MM.1S (cell line): ENCODE measurements at regions not wholly inside any gene's neighbourhood (a gene's known extent, or its start where the extent isn't known, plus 50 kb on each side); places are given as distances from the start of the nearest gene placed in this dataset.

ENCODE experiments used
- DNase-seq: peaks from one replicate; pipeline ENCODE4 v3.0.0-alpha.2; 2015
- H2AFZ ChIP-seq: fragments of 300-600 bp; sonication (generic); 2 replicates; pipeline ENCODE4 v1.6.0; 2016; ENCODE audit warnings: antibody characterized with exemption, low read length
- H3F3A ChIP-seq: fragments of 300-600 bp; sonication (generic); 2 replicates; pipeline ENCODE4 v1.6.1; 2016; ENCODE audit warnings: mild to moderate bottlenecking, antibody characterized with exemption, low read length, moderate library complexity, mixed read lengths; ENCODE audit not compliant: insufficient read depth
- H3K27ac ChIP-seq: fragments of 300-600 bp; sonication (generic); 2 replicates; pipeline ENCODE4 v1.5.1; 2016; ENCODE audit warnings: mild to moderate bottlenecking, low read length
- H3K27me3 ChIP-seq: fragments of 300-600 bp; sonication (generic); replicated peaks from 2 replicates; pipeline ENCODE4 v1.6.0; 2016; ENCODE audit warnings: low read length; ENCODE audit not compliant: insufficient read depth
- H3K36me3 ChIP-seq: fragments of 300-600 bp; sonication (generic); replicated peaks from 2 replicates; pipeline ENCODE4 v1.6.1; 2016; ENCODE audit warnings: mild to moderate bottlenecking, low read length, mixed read lengths; ENCODE audit not compliant: insufficient read depth
- H3K4me1 ChIP-seq: fragments of 300-600 bp; sonication (generic); 2 replicates; pipeline ENCODE4 v1.6.1; 2016; ENCODE audit warnings: low read length, mixed read lengths
- H3K4me2 ChIP-seq: fragments of 300-600 bp; sonication (generic); 2 replicates; pipeline ENCODE4 v1.6.0; 2016; ENCODE audit warnings: low read depth, low read length
- H3K4me3 ChIP-seq: fragments of 300-600 bp; sonication (generic); 2 replicates; pipeline ENCODE4 v1.5.1; 2016; ENCODE audit warnings: low read length, mixed read lengths
- H3K79me2 ChIP-seq: fragments of 300-600 bp; sonication (generic); 2 replicates; pipeline ENCODE4 v1.6.1; 2016; ENCODE audit warnings: mixed run types, low read length, mixed read lengths
- H3K9ac ChIP-seq: fragments of 300-600 bp; sonication (generic); 2 replicates; pipeline ENCODE4 v1.6.1; 2016; ENCODE audit warnings: low read length, mixed read lengths
- H3K9me2 ChIP-seq: fragments of 300-600 bp; sonication (generic); replicated peaks from 2 replicates; pipeline ENCODE4 v1.6.1; 2016; ENCODE audit warnings: mild to moderate bottlenecking, low read length, mixed read lengths; ENCODE audit not compliant: insufficient read depth
- H3K9me3 ChIP-seq: fragments of 300-600 bp; sonication (generic); replicated peaks from 2 replicates; pipeline ENCODE4 v1.6.1; 2016; ENCODE audit warnings: mild to moderate bottlenecking, low read length, mixed read lengths; ENCODE audit not compliant: insufficient read depth
- H4K20me1 ChIP-seq: fragments of 300-600 bp; sonication (generic); 2 replicates; pipeline ENCODE4 v1.6.1; 2016; ENCODE audit warnings: mild to moderate bottlenecking, low read length, moderate library complexity, mixed read lengths; ENCODE audit not compliant: insufficient read depth
- CTCF ChIP-seq: fragments of 300-600 bp; sonication (generic); IDR thresholded peaks from 2 replicates; pipeline ENCODE4 v1.5.1; 2016; ENCODE audit warnings: antibody characterized with exemption, low read length, mixed read lengths
- EZH2 ChIP-seq: fragments of 300-600 bp; sonication (generic); optimal IDR thresholded peaks from 2 replicates; pipeline ENCODE3; 2017; ENCODE audit warnings: low read depth, mild to moderate bottlenecking, antibody characterized with exemption, low read length, mixed read lengths
- EZH2phosphoT487 ChIP-seq: fragments of 300-600 bp; sonication (generic); IDR thresholded peaks from 2 replicates; pipeline ENCODE4 v1.6.1; 2018; ENCODE audit warnings: antibody characterized with exemption, low read length

GRCh38 chr7:23893176-23893941 is 183.3 kb downstream of the STK31 start:
- H3K9me2 ChIP-seq: no peaks in the 10 kb centered on the region
- no peaks in the 10 kb centered on the region for H3K27me3 ChIP-seq
- H3K4me1 ChIP-seq: peaks cover 17% of the 10 kb centered on the region
- no peak for DNase-seq
- no peak overlapping the region for H3K27ac ChIP-seq
- H3K4me2 ChIP-seq: no peak overlapping the region; the same call in 1 of the 2 replicates
- no peak for TF ChIP-seq EZH2
- no peak for TF ChIP-seq EZH2phosphoT487
- TF ChIP-seq CTCF: no peak
- H2AFZ ChIP-seq: no peak overlapping the region
- peaks cover 9% of the 10 kb centered on the region for H3F3A ChIP-seq
- no peak overlapping the region for H3K4me3 ChIP-seq
- H3K9ac ChIP-seq: no peak overlapping the region
- H3K79me2 ChIP-seq: no peaks in the 10 kb centered on the region
- no peaks in the 10 kb centered on the region for H4K20me1 ChIP-seq
- no peaks in the 10 kb centered on the region for H3K9me3 ChIP-seq
- H3K36me3 ChIP-seq: no peaks in the 10 kb centered on the region

- Histone ChIP-seq H3K9ac (no peak overlapping the region), H4K20me1 (no peaks in the 10 kb centered on the region), H2AFZ (no peak overlapping the region)
These were observed 184.2 kb downstream of the STK31 start for GRCh38 chr7:23893942-23894891.

More at GRCh38 chr7:23893942-23894891, 184.2 kb downstream of the STK31 start:
- no peaks in the 10 kb centered on the region for H3K79me2 ChIP-seq
- H3K9me2 ChIP-seq: no peaks in the 10 kb centered on the region
- no peaks in the 10 kb centered on the region for H3K9me3 ChIP-seq
- H3K27me3 ChIP-seq: no peaks in the 10 kb centered on the region
- H3K4me2 ChIP-seq: peak overlapping the region; percentile 41
- H3K36me3 ChIP-seq: no peaks in the 10 kb centered on the region
- H3K4me1 ChIP-seq: peaks cover 17% of the 10 kb centered on the region
- no peak overlapping the region for H3K4me3 ChIP-seq
- peak overlapping the region; percentile 9; the same call in 1 of the 2 replicates for H3K27ac ChIP-seq
- peak; percentile 95 for DNase-seq
- TF ChIP-seq EZH2phosphoT487 (no peak), EZH2 (no peak), CTCF (no peak)
- peaks cover 9% of the 10 kb centered on the region for H3F3A ChIP-seq
